WI38 (cell line): ENCODE measurements at regions not wholly inside any gene's neighbourhood (a gene's known extent, or its start where the extent isn't known, plus 50 kb on each side); places are given as distances from the start of the nearest gene placed in this dataset.

ENCODE experiments used
- H3K4me3 ChIP-seq: 2 replicates; pipeline ENCODE4 v1.5.1; 2011; ENCODE audit warnings: low read depth, mild to moderate bottlenecking, control low read depth, low read length
- CTCF ChIP-seq: IDR thresholded peaks from 2 replicates; pipeline ENCODE4 v1.5.1; 2012; ENCODE audit warnings: low read depth, mild to moderate bottlenecking, control low read depth, low read length

- TF ChIP-seq CTCF: no peak
- H3K4me3 ChIP-seq: no peak overlapping the region
Measured at GRCh38 chr7:85830982-85831381, 644.1 kb upstream of the SEMA3D start.

DNA sequence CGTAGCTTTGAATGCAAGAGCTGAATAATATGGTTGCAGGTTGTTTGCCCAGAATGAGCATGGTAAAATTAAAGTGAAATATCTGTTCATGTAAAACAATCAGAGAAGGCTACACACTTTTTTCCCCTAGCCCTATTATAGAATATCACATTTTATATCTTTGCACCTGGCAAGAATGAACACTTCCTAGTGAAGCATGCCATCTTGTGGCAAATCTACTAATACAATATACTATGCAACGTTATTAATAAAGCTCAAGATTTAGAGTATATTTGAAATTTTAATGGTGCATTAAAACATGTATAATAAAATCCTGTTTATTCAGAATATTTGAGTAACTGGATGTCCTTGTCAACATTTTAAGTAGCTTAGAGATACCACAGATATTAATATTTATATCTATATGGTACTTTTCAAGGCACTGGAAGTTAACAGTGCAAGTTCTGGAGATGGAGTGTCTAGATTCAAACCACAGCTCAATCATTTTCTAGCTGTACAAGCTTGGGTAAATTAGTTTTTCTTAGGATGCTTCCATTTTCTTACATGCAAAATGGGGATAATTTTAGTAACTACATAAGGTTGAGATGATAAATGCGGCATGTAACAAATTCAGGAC is 643.1 kb upstream of the SEMA3D start:
- TF ChIP-seq CTCF: no peak
- H3K4me3 ChIP-seq: no peak overlapping the region

GRCh38 chr7:85829176-85829575 is 642.3 kb upstream of the SEMA3D start:
- no peak for TF ChIP-seq CTCF
- H3K4me3 ChIP-seq: no peak overlapping the region

DNA sequence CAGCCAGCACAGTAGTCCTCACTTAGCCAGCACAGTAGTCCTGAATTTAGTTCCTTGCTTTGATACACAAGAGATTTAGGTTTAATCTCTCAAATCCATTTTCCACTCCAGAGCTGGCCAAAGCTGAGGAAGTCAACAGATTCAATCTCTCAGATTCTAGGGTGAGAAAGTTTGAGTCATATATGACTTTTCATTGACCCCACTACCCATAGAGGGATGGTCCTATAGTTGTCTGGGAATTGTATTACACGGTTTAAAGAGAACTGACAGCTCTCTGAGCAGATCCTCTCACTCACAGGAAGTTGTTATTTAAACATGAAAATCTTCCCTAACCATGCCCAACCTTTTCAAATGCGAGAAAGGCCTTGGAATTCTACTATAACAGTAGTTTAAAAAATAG is 641.8 kb upstream of the SEMA3D start:
- H3K4me3 ChIP-seq: no peak overlapping the region
- TF ChIP-seq CTCF: no peak

- no peak overlapping the region for H3K4me3 ChIP-seq
- TF ChIP-seq CTCF: no peak
Measured at GRCh38 chr7:85823396-85824080, 636.7 kb upstream of the SEMA3D start.

DNA sequence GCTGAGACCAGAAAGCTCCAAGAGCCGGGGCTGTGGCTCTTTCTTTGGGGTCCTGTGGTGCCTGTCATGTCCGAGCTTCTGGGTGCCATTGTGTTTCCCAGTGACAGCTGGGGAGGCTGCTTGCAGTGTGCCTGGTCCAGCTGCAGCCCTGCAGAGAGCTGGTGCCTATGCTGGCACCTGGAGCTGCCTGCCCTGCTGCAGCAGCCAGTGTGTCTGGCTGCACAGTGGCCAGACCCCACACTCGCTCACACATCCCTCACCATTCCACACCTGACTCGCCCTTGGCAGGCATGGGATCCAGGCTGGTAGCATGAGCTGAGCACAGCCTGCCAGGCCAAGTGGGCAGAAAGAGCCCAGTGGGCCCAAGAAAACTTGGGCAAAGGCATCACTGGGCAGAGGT is 635.1 kb upstream of the SEMA3D start:
- no peak overlapping the region for H3K4me3 ChIP-seq
- no peak for TF ChIP-seq CTCF

- H3K4me3 ChIP-seq: no peak overlapping the region
- no peak for TF ChIP-seq CTCF
Measured at GRCh38 chr7:85820702-85821443, 634.0 kb upstream of the SEMA3D start.
